NCI-H526 (cell line): ENCODE measurements at regions not wholly inside any gene's neighbourhood (a gene's known extent, or its start where the extent isn't known, plus 50 kb on each side); places are given as distances from the start of the nearest gene placed in this dataset.

Source experiments
- DNase-seq, 2 experiments: peaks; one replicate each; lab custom pipeline; 2025; lab: John Stamatoyannopoulos, UW

DNA sequence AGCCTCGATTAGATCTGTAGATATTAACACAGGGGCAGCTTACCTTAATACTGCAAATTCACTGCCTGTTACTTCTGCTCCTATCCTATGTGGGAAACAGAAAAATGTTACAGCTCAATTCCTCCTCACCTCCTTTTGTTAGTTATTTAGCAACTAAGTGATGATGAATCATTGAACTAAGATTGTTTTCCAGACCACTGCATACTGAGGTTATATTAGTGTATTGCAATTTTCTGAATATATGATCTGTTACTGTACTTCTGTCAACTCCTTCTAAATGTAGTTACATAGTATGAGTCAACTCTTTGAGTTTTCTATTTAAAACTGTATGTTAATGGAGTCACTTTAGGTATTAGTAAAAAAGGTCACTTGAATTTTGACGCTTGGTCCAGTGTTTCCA, 331.5 kb upstream of the SLCO3A1 start:
- no peak for DNase-seq

DNA sequence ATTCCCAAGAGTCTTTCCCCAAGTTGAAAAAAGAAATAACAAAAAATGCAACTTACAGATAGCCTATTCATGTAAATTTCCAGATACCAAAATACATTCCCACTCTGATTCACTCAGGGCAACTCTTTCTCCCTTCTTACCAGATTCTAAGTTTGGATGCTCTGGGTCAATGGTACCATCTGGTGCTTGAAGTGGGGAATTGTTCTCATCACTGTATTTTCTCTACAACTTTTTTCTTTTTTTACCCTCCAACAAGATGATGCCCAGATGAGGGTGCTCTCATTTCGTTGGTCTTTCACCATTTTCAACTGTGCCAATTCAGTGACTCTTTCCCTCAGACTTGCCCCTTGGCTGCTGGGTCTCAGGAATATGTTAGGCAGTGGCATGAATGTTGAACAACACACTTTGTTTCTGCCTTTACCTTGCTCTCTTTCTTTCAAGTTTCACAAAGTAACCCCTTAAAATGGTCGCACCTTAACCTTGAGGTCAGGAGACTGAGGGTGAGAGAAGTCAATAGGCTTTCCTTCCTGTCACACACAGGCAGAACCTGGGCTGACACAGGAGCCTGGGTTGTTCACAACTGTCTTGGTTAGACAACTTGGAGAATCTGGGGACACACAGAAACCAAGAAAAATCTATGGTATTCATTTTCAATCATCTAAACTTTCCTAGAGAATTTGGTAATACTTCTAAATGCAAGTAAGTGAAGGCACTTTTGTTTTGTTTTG, 330.7 kb upstream of the SLCO3A1 start:
- DNase-seq: peak; percentile 51 to 64

DNA sequence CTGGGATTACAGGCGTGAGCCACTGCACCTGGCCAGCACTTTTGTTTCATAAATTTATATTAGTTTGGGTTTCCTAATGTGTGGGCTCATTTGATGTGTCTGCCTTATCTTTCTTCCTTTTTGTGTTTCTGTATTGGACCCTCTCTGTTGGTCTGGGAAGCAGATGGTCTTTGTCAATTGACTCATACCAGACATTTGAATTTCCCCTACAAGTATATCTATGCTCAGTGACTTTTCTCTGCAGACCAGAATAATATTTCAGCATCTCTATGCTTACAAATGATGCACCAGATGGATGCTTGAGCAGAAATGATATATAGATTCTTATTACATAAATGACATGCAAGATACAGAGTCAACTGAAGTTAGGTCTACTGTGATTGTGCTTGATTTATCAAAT, 329.9 kb upstream of the SLCO3A1 start:
- no peak for DNase-seq

DNA sequence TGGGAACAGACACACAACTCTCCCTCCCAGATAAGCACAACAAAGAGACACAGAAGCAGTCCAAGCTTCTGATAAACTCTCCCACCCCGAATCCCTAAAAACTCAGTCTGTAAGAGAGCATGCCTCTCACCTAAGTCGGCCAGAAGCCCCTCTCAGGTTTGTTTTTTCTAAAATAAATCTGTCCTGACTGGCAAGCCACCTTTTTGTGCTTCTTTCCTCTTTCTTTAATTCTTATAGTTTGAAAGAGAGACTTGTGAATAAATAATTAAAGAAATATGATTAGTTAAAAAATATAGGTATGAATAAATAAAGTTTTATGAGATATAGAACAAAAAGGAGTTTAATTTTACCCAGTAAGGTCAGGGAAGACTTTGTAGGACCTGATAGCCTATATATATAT, 329.0 kb upstream of the SLCO3A1 start:
- DNase-seq: no peak

DNA sequence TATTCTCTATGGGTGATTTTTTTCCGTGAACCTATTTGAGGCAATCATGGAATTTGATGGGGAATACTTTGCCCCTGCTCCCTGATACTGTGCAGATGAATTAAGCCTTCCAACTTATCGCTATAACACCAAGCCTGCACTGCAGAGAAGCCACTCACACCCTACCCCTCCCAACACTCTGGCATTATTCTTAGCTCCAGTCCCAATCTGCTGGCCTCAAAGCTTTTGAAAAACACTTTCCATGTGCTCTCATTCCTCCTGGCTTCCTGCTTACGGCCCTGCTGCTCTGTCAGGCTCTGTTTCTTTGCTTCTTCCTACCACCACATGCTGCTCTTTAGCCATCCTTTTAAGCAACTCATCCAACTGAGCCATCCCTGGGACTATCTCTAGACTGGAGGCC, 327.8 kb upstream of the SLCO3A1 start:
- no peak for DNase-seq

DNA sequence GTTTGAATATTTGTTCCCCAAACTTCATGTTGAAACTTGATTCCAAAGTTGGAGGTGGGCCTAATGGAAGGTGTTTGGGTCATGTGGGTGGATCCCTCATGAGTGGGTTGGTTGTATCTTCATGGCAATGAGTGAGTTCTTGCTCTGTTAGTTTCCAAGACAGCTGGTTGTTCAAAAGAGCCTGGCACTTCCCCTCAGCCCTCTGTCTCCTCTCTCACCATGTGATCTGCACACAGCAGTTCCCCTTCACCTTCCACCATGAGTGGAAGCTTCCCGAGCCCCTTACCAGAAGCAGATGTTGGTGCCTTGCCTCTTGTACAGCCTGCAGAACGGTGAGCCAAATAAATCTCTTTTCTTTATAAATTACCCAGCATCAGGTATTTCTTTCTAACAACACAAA, 327.1 kb upstream of the SLCO3A1 start:
- DNase-seq: no peak

DNA sequence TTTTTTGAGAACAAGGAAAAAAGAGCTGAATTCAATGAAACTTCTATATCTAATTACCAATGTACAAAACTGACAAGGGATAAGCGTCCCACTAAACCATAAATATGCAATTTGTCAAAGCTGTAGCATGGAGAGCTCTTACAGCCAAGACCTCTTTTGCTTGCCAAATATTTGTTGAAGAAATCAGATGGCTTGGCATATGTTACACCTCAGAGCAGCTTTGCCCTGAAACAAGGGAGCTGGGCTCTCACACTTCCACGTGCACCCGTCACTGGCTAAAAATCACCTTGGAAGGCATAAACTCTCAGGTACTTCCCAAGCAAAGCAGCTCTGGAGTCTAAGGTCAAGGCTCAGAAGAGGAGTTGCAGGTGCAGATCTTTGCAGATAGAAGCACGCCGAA, 324.7 kb upstream of the SLCO3A1 start:
- DNase-seq: no peak

DNA sequence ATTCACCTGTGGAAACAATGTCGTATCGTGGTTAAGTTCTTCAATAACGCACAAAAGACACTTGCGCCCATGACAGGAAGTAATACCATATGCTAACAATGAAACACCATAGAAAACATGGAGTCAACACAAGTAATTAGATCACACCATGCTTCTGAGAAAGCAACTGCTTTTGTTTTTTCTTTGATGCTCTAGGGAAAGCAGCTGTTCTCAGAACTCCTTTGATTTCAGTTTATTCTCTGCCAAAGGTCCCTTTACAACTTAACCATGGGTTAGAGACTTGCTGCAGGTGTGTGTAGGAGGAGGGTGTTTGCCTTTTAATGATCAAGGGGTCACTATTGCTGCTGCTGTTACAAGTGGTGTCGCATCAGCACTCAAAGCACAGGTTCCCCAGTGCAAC, 324.0 kb upstream of the SLCO3A1 start:
- no peak for DNase-seq

DNA sequence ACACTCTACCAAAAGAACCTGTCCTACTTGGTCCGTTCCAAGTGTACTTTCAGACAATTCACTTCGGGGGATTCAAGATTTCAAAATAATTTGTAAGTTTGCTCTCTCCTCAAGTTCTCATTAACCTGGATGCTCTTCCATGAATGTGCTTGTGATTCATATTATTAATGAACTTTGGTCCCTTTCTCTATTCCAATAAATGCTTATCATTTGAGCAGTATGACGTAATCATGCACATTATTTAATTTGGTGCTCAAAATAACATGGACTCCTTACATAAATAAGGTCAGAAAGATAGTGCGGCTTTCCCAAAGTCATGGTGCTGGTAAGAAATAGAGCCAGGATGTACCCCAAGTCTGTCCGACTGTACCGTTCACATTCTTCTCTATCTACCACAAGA, 323.2 kb upstream of the SLCO3A1 start:
- no peak for DNase-seq

DNA sequence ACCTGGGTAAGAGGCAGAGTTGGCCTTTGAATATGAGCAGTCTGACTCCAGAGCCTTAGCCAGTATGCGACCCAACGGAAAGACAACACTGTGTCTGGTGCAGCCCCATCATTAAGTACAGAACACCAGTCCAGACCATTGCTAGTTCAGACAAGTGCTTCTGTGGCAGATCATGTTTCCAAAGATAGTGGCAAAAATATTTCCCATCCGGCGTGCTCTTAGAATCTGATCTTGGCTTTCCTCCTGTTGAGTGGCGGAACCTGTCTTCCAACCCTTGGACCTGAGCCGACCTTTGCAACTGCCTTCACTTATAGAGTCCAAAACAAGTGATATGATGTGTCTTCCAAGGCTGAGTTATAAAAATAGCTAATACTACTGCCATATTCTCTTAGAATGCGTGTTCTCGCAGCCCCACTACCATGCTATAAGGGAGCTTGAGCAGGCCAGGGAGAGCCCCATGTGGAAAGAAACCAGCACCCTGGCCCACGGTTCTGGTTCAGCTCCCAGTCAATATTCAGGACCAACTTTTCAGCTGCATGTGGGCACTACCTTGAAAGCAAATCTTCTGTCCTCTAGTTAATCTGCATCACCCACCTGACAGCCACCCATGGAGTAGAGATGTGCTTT, 322.4 kb upstream of the SLCO3A1 start:
- DNase-seq: no peak

DNA sequence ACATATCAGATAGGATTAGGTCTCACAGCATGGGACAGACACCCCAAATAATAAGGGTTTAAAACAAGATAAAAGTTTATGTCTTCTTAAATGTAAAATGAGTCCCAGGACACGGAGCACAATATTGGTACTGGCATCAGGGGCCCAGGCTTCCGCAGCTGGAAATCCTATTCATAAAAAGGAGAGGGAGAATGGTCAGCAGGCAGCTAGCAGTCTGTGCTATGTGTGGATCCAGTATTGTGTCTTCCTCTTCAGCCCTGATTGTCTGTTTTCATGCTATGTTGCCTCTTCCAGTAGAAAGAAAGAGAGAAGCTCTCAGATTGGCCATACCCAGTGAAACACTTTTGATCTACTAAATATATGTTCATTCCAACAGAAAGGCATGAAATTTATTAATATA, 319.3 kb upstream of the SLCO3A1 start:
- DNase-seq: no peak

DNA sequence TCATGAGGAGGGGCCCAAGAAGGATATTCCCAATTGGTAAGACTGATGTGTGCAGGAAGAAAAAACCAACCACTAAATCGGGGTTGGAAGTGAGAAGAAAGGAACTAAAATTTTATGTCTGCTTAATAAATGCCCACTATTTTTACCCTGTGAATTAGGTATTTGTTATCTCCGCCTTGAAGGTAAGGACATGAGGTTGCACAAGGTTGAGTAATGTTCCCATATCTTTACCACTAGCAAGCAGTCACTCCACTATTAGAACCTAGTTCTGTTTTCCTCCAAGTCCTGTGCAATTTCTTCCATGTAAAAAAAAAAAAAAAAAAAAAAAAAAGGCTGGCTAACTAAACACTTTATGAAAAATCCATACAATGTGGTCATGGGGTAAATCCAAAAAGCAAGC, 318.5 kb upstream of the SLCO3A1 start:
- DNase-seq: no peak

DNA sequence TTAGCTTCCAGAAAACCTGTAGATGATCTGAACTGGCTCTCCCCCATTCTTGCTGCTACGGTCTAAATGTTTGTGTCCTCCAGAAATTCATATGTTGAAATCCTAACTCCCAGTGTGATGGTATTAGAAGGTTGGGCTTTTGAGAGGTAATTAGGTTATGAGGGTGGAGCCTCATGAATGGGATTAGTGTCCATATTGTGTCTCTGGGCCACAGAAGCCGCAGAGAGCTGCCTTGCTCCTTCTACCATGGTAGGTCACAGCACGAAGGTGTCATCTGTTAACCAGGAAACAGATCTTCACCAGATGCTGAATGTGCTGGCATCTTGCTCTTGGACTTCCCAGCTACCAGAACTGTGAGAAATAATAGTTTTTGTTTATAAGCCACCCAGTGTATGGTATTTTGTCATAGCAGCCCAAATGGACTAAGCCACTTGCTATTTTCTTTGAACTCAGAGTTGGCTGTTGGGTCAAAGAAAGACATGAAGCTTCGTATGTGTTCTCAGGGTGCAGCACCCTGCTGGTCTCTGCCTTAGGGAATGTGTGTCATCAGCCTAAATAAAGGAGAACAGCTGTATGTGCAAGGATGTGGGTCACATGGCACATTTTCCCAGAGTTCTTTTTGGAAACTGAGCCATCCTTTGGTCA, 317.5 kb upstream of the SLCO3A1 start:
- DNase-seq: no peak

DNA sequence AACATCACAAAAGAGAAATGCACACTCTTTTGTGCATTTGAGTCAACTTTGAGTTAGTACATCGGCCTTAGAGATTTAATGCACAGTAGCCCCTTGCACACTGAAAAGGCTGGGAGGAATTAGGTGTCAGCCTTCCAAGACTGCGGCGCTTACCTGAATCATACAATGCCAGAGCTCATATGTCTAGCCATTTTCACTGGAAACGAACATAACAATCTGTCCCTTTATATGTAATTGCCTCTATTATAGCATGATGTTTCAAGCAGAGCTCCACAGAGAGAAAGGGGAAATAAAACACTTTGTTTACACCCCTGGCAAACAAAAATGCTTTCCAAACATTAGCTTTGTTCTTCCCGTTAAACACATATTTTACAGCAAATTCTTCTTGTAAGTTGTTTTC, 315.7 kb upstream of the SLCO3A1 start:
- DNase-seq: no peak

DNA sequence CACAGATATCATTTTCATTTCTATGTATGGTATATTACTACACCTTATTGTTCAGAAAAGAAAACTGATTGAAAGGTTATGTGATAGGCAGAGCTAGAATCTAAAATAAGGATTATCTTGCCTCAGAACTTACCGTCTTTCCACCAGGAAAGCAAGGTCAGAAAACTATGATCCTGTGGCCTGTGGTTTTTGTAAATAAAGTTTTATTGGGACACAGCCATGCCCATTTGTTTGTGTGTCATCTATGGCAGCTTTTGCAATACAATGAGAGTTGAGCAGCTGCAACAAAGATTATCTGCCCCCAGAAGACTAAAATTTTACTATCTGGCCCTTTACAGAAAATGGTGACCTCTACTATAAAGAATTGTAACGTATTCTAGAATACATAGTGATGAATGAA, 314.7 kb upstream of the SLCO3A1 start:
- DNase-seq: no peak

DNA sequence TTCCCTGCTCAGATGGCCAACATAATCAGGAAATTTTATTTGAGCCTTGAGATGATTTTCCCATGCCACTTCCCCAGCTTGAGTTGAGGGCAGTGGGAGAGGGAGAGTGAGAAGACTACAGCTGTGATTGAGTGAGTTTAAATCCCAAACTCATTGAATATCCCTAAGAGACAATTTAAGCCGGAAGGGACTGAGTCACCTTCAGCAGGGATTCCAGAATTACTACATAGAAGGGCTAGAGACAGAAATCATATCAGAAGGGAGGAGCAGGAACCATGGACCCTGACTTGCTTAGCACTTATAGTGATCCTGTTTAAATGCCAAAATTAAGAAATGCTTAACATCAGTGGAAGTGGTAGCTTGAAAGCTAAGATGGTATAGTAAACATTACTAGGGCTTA, 312.2 kb upstream of the SLCO3A1 start:
- no peak for DNase-seq

DNA sequence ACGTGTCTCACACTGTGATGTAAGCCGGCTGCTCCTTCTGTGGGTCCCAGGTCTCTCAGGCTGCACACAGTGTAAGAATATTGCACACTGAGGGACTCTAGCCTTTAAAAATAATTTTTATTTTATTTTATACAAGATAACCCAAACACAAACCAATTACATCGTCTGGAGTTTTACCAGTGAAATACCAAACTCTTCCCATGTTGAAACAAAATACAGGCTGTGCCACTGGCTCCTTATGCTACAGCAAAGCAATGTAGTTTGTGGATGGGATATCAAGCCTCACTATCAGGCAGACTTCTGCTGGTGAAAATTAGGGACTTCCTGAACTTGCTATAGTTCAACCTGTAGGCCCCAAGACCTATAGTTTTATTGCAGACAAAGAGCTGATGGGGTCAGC, 311.3 kb upstream of the SLCO3A1 start:
- DNase-seq: no peak

DNA sequence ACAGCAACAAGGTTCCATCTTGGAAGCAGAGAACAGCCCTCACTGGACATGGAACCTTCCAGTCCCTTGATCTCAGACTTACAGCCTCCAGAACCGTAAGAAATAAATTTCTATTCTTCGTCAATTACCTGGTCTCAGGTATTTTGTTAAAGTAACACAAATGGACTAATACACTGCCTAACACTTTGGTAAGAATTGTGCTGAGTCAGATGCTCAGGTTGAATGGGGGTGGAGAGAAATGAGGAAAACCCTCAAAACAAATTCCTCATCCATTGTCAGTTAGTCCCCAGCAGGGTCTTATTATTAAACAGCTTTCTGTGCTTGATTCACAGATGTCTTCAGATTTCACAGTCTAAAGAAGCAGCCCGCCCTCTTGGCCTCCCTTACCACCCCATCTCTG, 306.2 kb upstream of the SLCO3A1 start:
- no peak for DNase-seq

DNA sequence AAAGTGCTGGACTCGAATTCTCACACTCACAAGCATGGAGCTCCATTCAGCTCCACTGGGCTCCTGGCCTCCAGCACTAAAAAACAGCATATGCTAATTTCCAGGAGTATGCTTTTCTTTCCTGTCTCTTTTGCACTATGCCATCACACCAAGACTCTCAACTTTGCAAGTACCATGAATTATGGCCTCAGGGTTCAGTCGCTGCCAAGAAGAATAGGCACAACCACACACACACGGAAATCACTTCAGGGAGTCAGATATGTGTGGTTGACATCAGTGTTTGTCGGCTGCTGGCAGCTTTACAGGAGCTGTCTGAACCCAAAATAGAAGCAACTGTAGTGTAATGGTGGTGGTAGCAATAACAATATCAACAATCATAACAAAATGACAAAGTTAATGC, 305.0 kb upstream of the SLCO3A1 start:
- no peak for DNase-seq

DNA sequence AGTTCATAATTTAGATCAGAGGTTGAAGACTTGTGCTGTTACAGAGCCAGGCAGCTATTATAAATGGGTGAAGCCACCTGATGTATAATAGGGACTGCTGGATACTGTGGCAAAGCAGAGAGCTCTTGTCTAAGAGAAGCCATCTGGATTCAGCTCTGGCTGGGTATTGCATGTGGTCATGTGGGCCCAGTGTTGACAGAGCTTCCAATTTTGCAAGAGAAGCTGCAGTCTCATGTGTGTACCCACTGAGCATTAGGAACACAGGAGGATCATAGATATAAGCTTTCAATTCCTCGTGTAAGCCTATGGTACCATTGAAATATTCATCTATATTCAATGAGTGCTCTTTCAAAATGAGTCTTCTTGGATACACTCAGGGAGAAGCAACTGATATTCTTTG, 303.9 kb upstream of the SLCO3A1 start:
- DNase-seq: no peak

DNA sequence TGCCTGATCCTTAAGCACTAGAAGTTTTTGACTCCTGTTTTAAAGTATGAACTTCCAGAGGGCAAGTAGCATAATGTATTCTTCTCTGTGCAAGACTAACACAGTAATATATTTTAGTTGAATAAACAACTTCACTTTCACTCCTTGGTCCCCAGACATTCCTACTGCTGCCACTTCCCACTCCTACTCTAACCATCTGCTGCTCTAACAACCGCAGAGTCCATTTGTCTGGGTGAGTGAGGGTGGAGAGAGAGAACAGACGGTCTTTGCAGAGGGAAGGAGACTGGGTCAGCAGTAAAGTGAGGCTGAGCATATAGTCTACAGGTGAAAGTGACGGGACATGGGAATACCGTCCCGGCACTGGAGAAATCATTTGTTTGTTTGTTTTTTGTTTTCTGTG, 301.0 kb upstream of the SLCO3A1 start:
- DNase-seq: no peak

DNA sequence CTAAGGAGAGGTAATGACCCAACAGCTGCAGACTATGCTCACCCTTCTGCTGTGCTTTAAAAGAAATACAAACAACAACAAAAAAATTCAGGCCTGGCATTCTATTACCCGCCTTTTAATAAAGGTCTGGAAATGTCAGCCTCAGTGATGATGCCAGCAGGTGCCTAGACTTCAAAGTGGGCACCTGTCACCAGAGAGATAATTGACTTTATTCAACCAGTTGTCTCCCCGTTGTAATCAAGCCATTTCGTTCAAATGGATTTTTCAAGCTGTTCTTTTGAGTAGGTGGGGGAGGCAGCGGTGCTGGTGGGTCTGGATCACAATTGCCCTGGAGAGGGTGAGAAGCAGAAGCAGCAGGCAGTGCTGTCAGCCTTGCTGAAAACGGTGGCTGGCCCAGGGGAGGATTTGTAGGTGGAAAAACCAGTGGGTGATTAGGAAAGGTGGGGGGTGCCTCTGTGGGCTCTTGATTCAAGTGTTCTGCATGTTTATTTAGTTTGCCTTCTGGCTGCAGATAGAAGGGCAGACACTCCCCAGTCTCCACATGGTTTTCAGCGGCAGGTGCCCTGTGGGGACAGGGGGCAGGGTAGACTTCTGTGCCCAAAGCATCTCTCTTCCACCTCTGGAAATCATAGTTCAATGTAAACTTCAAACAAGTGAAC, 300.2 kb upstream of the SLCO3A1 start:
- no peak for DNase-seq

DNA sequence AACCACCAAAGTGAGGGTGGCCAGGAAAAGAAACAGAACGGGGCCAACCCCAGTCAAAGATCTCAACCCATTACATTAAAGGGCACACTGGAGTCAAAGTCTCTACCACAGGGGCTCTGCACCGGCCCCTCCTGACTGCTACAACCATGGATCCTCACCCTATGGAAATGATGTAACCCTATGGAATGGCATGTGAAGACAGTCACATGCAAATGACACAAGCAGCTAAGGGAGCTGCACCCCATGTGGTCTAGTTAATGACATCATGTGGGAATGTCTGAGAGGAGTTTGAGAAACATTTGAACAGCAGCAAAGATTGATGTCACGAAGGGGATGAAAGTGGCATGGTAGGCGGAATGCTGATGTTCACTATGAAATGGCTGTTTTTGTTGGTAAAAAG, 298.2 kb upstream of the SLCO3A1 start:
- DNase-seq: no peak
